Activated T-cell treated with anti-CD3 and anti-CD28 coated beads, Interleukin-2, amount 50 U/mL, for 72 hours (primary cell): ENCODE measurements at regions not wholly inside any gene's neighbourhood (a gene's known extent, or its start where the extent isn't known, plus 50 kb on each side); places are given as distances from the start of the nearest gene placed in this dataset.
"Not testable (repeated sequence)": the region's sequence is repeated elsewhere in the genome, so short reads cannot be mapped to it uniquely, and the experiment has no call there.

ENCODE experiments used
- ATAC-seq, 2 donors: fragments of 150-1000 bp; cut with Tn5 transposase; replicated peaks in 1 of 2; 2 replicates each; pipeline ENCODE4 v1.10.0; 2021; ENCODE audit warnings: moderate library complexity in 2 of 2, mild to moderate bottlenecking in 1 of 2
- DNase-seq, 2 donors: peaks; one replicate each; pipeline ENCODE4 v3.0.0; 2021 to 2022; ENCODE audit warnings: mixed read lengths in 1 of 2
- H3K27ac Mint-ChIP-seq: one replicate; pipeline ENCODE4 v1.8.0; 2022; ENCODE audit warnings: mild to moderate bottlenecking, moderate library complexity, mixed read lengths
- H3K27me3 Mint-ChIP-seq: one replicate; pipeline ENCODE4 v1.8.0; 2022; ENCODE audit warnings: low read depth, mixed read lengths
- H3K36me3 Mint-ChIP-seq, 2 donors: one replicate each; pipeline ENCODE4 v1.8.0; 2022; ENCODE audit warnings: mixed read lengths in 2 of 2, mild to moderate bottlenecking in 1 of 2; ENCODE audit not compliant: insufficient read depth in 2 of 2
- H3K4me1 Mint-ChIP-seq: one replicate; pipeline ENCODE4 v1.8.0; 2022; ENCODE audit warnings: low read depth, mixed read lengths
- H3K4me3 Mint-ChIP-seq, 2 donors: one replicate each; pipeline ENCODE4 v1.8.0; 2022; ENCODE audit warnings: mild to moderate bottlenecking in 2 of 2, mixed read lengths in 2 of 2, moderate library complexity in 2 of 2
- H3K9me3 Mint-ChIP-seq, 2 donors: one replicate each; pipeline ENCODE4 v1.8.0; 2022; ENCODE audit warnings: mixed read lengths in 2 of 2

- H3K27me3 Mint-ChIP-seq: no peaks in the 10 kb centered on the region
- H3K36me3 Mint-ChIP-seq: no peaks in the 10 kb centered on the region
- no peaks in the 10 kb centered on the region for H3K4me1 Mint-ChIP-seq
Observed at GRCh38 chr1:61028136-61028535, 54.2 kb upstream of the NFIA start.

DNA sequence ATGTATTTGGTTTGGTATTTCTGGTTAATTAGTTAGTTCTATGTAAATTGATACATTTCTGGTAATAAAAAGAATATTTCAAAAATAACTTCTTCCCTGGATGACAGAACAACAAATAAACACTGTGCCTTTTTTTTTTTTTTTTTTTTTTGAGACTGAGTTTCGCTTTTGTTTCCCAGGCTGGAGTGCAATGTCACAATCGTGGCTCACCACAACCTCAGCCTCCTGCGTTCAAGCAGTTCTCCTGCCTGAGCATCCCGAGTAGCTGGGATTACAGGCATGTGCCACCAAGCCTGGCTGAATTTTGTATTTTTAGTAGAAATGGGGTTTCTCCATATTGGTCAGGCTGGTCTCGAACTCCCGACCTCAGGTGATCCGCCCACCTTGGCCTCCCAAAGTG is 64.3 kb upstream of the NFIA start:
- not testable (repeated sequence) for DNase-seq, ATAC-seq, H3K9me3 Mint-ChIP-seq, H3K36me3 Mint-ChIP-seq, H3K27ac Mint-ChIP-seq, H3K4me3 Mint-ChIP-seq, H3K4me1 Mint-ChIP-seq
- H3K27me3 Mint-ChIP-seq: peaks cover 28% of the 10 kb centered on the region

More at GRCh38 chr1:61028136-61028535, 54.2 kb upstream of the NFIA start:
- Mint-ChIP-seq H3K4me3 (no peak overlapping the region), H3K27ac (no peak overlapping the region), H3K9me3 (no peaks in the 10 kb centered on the region)
- DNase-seq (no peak), ATAC-seq (no peak)

DNA sequence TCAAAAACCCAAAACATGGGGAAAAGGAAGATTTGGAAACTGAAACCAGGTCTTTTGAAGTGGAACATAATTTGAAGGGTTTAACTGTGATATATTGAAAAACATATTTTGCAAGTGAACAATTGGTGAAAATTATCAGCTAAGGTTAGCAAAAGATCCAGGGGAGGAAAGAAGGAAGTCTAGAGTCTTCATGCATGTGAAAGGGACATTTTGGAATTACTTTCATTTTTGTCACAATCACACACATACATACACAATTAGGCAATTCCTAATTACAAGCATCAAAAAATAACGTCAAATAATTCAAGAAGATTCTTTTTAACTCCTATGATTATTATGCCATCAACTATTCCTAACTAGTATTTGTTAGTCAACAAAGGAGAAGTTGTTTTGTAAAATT is 64.7 kb upstream of the NFIA start:
- H3K9me3 Mint-ChIP-seq: no peaks in the 10 kb centered on the region
- DNase-seq: no peak
- no peaks in the 10 kb centered on the region for H3K36me3 Mint-ChIP-seq
- no peak for ATAC-seq
- peaks cover 28% of the 10 kb centered on the region for H3K27me3 Mint-ChIP-seq
- H3K27ac Mint-ChIP-seq: no peak overlapping the region
- no peak overlapping the region for H3K4me3 Mint-ChIP-seq
- no peaks in the 10 kb centered on the region for H3K4me1 Mint-ChIP-seq

GRCh38 chr1:61013946-61014667 is 68.3 kb upstream of the NFIA start:
- no peaks in the 10 kb centered on the region for H3K4me1 Mint-ChIP-seq
- no peak for ATAC-seq
- no peak overlapping the region for H3K27ac Mint-ChIP-seq
- H3K27me3 Mint-ChIP-seq: peaks cover 32% of the 10 kb centered on the region
- no peak for DNase-seq
- H3K4me3 Mint-ChIP-seq: no peak overlapping the region
- H3K9me3 Mint-ChIP-seq: no peaks in the 10 kb centered on the region
- no peaks in the 10 kb centered on the region for H3K36me3 Mint-ChIP-seq

GRCh38 chr1:61013189-61013945 is 69.0 kb upstream of the NFIA start:
- Mint-ChIP-seq H3K27ac (no peak overlapping the region), H3K4me1 (no peaks in the 10 kb centered on the region), H3K27me3 (peaks cover 32% of the 10 kb centered on the region), H3K4me3 (no peak overlapping the region), H3K36me3 (no peaks in the 10 kb centered on the region), H3K9me3 (no peaks in the 10 kb centered on the region)
- ATAC-seq: no peak
- DNase-seq: no peak

GRCh38 chr1:61012341-61012761 is 70.0 kb upstream of the NFIA start:
- no peaks in the 10 kb centered on the region for H3K9me3 Mint-ChIP-seq
- H3K27me3 Mint-ChIP-seq: peaks cover 28% of the 10 kb centered on the region
- no peak overlapping the region for H3K4me3 Mint-ChIP-seq
- no peaks in the 10 kb centered on the region for H3K4me1 Mint-ChIP-seq
- no peak for DNase-seq
- ATAC-seq: no peak
- no peak overlapping the region for H3K27ac Mint-ChIP-seq
- no peaks in the 10 kb centered on the region for H3K36me3 Mint-ChIP-seq

DNA sequence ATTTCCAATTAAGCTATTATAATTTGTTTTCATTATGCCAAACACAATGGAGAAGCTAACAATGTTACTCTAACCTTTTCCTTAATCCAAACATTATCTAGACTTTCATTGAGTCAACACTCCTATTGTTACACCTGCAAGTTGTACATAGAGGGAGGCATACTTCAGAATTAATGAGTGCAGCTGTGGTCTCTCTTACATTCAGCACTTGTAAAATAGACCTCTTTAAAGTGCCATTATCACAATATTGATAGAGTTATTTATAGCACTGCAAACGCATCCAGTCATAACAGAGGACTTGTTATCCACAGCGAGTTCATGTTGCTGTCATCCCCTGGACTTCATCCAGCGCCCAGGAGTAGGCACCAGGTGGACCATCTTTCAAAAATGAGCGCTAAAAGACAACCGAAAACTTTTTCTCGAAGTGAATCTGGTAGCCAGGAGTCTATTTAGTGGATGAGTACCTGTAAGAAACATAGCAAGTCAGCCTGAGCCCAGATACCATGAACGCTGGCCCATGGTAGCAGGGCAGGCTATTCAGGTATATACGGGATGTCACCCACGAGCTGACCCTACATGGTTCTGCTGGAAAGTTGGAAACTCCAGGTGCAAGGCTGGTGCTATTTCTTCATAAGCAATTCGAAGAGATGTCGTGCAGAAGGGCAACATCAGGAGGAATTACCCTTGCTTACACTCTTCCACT is 70.6 kb upstream of the NFIA start:
- no peak overlapping the region for H3K27ac Mint-ChIP-seq
- no peak for ATAC-seq
- no peaks in the 10 kb centered on the region for H3K4me1 Mint-ChIP-seq
- H3K9me3 Mint-ChIP-seq: no peaks in the 10 kb centered on the region
- H3K4me3 Mint-ChIP-seq: no peak overlapping the region
- peaks cover 21% of the 10 kb centered on the region for H3K27me3 Mint-ChIP-seq
- no peak for DNase-seq
- H3K36me3 Mint-ChIP-seq: no peaks in the 10 kb centered on the region

DNA sequence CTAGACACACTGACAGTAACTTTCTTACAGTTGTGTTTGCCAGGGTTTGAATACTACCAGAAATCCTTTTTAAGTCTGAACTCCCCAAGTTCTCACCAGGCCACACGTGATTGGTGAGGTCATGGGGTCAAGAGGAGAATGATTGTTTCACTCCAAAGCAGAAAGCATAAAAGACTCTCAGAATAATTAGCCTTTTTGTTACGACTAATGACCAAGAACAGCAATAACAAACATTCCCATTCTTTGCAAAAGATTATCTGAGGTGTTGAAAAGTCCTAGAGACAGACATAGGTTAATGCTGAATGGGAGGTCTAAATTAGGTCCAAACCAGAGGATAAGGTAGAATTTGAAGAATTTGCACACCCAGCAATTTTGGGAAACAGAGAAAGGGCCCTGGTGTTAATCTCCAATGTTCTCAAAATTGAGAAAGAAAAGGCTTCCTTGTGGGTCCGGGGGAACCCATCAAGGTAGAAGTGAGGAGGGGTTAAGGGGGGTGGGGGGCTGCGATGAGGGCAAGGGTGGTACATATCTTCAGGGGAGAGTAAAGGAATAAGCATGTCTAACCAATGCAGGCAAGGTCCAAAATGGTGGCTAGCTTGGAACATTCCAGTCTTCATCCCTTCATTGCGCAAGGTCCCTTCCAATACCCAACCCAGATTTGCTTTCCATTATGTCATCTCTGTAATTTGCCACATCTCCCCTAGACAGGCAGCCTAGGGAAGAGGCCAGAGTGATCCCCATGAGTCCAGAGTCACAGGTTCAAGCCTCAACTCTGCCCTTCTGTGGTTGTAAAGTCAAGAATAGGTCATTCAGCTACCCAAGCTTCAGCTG is 74.6 kb upstream of the NFIA start:
- no peak overlapping the region for H3K4me3 Mint-ChIP-seq
- ATAC-seq (no peak), DNase-seq (no peak)
- no peaks in the 10 kb centered on the region for H3K4me1 Mint-ChIP-seq
- H3K9me3 Mint-ChIP-seq: no peaks in the 10 kb centered on the region
- H3K27me3 Mint-ChIP-seq: peaks cover 16% of the 10 kb centered on the region
- no peaks in the 10 kb centered on the region for H3K36me3 Mint-ChIP-seq
- no peak overlapping the region for H3K27ac Mint-ChIP-seq

GRCh38 chr1:61005614-61006580 is 76.5 kb upstream of the NFIA start:
- H3K27ac Mint-ChIP-seq: no peak overlapping the region
- H3K9me3 Mint-ChIP-seq: no peaks in the 10 kb centered on the region
- no peak for ATAC-seq
- H3K27me3 Mint-ChIP-seq: peaks cover 16% of the 10 kb centered on the region
- no peak for DNase-seq
- H3K4me3 Mint-ChIP-seq: no peak overlapping the region
- H3K36me3 Mint-ChIP-seq: no peaks in the 10 kb centered on the region
- no peaks in the 10 kb centered on the region for H3K4me1 Mint-ChIP-seq

DNA sequence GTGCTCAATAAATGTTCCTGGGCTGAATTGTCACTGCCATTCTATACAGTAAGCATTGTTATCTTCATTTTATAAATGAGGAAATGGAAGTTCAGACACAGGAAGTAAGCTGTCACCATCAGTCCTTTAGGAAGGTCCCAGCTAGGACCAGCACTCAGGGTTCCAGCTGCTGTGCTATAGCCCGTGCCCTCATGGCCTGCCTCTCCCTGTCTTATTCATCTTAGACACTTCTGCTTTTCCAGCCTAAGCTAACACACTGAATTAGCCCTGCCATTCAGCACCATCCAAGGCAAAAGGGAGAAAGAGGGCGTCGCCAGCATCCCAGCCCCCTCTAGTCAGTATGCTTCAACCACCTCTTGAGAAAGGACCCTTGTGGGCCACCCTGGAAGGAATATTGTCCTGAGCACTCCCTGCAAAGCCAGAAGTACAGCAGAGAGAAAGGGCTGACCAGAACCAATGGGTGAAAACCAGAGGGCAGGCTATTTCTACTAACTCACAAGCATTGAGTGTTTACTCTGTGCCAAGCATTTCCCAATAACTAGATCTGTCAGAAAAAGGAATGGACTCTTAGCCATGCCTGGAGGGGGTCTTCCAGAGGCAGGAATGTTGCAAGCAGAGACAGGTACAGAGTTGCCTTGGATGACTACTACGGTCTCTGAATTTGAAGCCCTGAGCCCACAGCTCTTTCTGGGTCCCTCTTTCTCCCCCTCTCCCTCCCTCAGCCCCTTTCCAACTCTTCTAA is 77.9 kb upstream of the NFIA start:
- H3K4me1 Mint-ChIP-seq: no peaks in the 10 kb centered on the region
- DNase-seq: no peak
- no peaks in the 10 kb centered on the region for H3K36me3 Mint-ChIP-seq
- H3K9me3 Mint-ChIP-seq: no peaks in the 10 kb centered on the region
- H3K27me3 Mint-ChIP-seq: peaks cover 15% of the 10 kb centered on the region
- H3K4me3 Mint-ChIP-seq: no peak overlapping the region
- H3K27ac Mint-ChIP-seq: no peak overlapping the region
- ATAC-seq: no peak

DNA sequence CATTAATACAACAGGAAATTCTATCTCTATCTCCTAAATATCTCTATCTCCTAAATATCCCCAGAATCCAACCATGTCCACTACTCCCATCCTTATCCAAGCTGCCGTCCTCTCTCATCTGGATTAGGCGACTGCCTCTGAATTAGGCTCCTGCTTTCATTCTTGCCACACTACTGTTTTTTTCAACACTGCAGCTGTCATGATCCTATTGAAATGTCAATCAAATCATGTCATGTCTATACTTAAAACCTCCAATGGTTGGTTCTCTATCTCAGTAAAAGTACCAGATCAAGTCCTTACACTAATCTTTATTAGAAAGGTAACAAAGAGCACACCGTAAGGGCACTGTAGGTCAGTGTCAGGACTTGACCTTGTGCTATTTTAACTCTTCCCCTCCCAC is 82.0 kb upstream of the NFIA start:
- Mint-ChIP-seq H3K4me3 (no peak overlapping the region), H3K36me3 (no peaks in the 10 kb centered on the region), H3K27me3 (peaks cover 8% of the 10 kb centered on the region), H3K4me1 (no peaks in the 10 kb centered on the region), H3K27ac (no peak overlapping the region), H3K9me3 (no peaks in the 10 kb centered on the region)
- ATAC-seq: no peak
- DNase-seq: no peak
